SK-N-SH treated with all-trans-retinoic acid at 6 μM for 48 hours (cell line): ENCODE measurements at regions not wholly inside any gene's neighbourhood (a gene's known extent, or its start where the extent isn't known, plus 50 kb on each side); places are given as distances from the start of the nearest gene placed in this dataset.

Experiments used
- ISL1 ChIP-seq: fragments of 250-450 bp; sonication (Bioruptor Pico); IDR thresholded peaks from 2 replicates; pipeline ENCODE4 v2.1.2; 2022; ENCODE audit warnings: mild to moderate bottlenecking, moderate library complexity
- TCF4 ChIP-seq: fragments of 250-450 bp; sonication (Bioruptor Pico); IDR thresholded peaks from 2 replicates; pipeline ENCODE4 v1.8.0; 2021; ENCODE audit warnings: mild to moderate bottlenecking, moderate library complexity, borderline replicate concordance
- ZFP3 ChIP-seq: fragments of 250-450 bp; sonication (Bioruptor Pico); IDR thresholded peaks from 2 replicates; pipeline ENCODE4 v1.5.0; 2020; ENCODE audit warnings: mild to moderate bottlenecking, moderate library complexity
- ZNF565 ChIP-seq: fragments of 450-650 bp; formaldehyde crosslinking; conservative IDR thresholded peaks from 2 replicates; pipeline ENCODE4 v1.5.0; 2020; ENCODE audit warnings: low read depth, mild to moderate bottlenecking, moderate library complexity

DNA sequence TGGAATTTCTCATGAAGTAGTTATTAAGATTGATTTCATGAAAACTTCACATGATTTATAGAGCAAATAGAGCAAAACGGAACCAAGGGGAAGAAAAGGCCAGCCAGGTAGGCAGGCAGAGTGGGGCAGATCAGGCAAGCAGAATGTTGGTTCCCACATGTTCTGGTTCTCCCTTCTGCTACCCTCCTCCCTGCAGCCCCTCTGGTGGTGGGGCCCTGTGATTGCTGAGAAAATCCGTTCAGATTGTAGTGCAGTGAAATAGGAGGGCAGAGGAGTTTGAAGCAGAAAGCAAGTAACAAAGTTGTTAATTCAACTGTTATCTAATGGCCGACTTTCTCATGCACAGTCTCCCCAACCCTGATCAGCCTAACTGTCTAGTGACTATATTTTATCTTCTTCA lies 185.3 kb downstream of the MID1IP1 start:
- TF ChIP-seq TCF4 (CRISPR knock-in tag) (no peak), ZFP3 (CRISPR knock-in tag) (no peak), ISL1 (CRISPR knock-in tag) (no peak), ZNF565 (no peak)
